HEK293 (cell line): ENCODE measurements at regions not wholly inside any gene's neighbourhood (a gene's known extent, or its start where the extent isn't known, plus 50 kb on each side); places are given as distances from the start of the nearest gene placed in this dataset.

ENCODE experiments used
- CTCF ChIA-PET: fragments of 350-600 bp; formaldehyde crosslinking; extraction: SDS; loops from one replicate; lab custom pipeline; 2021; ENCODE audit warnings: antibody characterized with exemption; lab: Yijun Ruan, JAX
- POLR2A ChIA-PET: fragments of 300-600 bp; formaldehyde crosslinking; extraction: SDS; loops from one replicate; lab custom pipeline; 2020; ENCODE audit warnings: antibody characterized with exemption, inconsistent platforms; lab: Yijun Ruan, JAX
- H3K27ac ChIP-seq: fragments of 200-500 bp; sonication (Bioruptor generic); 2 replicates; pipeline ENCODE4 v1.5.1; 2014; ENCODE audit warnings: low read depth, low read length, control low read depth, inconsistent platforms; ENCODE audit errors: extremely low read depth
- H3K36me3 ChIP-seq, 2 experiments: fragments of 200-500 bp in 1 of 2; sonication (Bioruptor generic) in 1 of 2; 1 replicate in 1 of 2; 2 replicates in 1 of 2; pipeline ENCODE4 v1.5.1; 2014 to 2017; ENCODE audit warnings: inconsistent platforms in 2 of 2, low read length in 2 of 2; ENCODE audit not compliant: control insufficient read depth in 2 of 2, insufficient read depth in 1 of 2
- H3K4me1 ChIP-seq: fragments of 200-500 bp; sonication (Bioruptor generic); 2 replicates; pipeline ENCODE4 v1.5.1; 2014; ENCODE audit warnings: mild to moderate bottlenecking, low read length, inconsistent platforms; ENCODE audit not compliant: control insufficient read depth, insufficient read depth
- H3K4me3 ChIP-seq: 2 replicates; pipeline ENCODE4 v1.5.1; 2011; ENCODE audit warnings: low read depth, mild to moderate bottlenecking, control low read depth, low read length, moderate library complexity
- H3K9me3 ChIP-seq: fragments of 200-500 bp; sonication (Bioruptor generic); 2 replicates; pipeline ENCODE4 v1.5.1; 2014; ENCODE audit warnings: low read depth, low read length, inconsistent platforms; ENCODE audit not compliant: control insufficient read depth, insufficient read depth
- ATF2 ChIP-seq: fragments of 450-650 bp; formaldehyde crosslinking; IDR thresholded peaks from 2 replicates; pipeline ENCODE4 v1.5.1; 2016; ENCODE audit warnings: missing biosample characterization, missing genetic modification characterization, low read depth
- EGR2 ChIP-seq: fragments of 450-650 bp; formaldehyde crosslinking; IDR thresholded peaks from 2 replicates; pipeline ENCODE4 v1.5.1; 2016; ENCODE audit warnings: low read depth, missing biosample characterization, missing genetic modification characterization
- GLI4 ChIP-seq: fragments of 450-650 bp; formaldehyde crosslinking; IDR thresholded peaks from 2 replicates; pipeline ENCODE4 v1.5.1; 2016; ENCODE audit warnings: missing biosample characterization, missing genetic modification characterization
- KLF8 ChIP-seq: fragments of 450-650 bp; formaldehyde crosslinking; IDR thresholded peaks from 2 replicates; pipeline ENCODE4 v1.5.1; 2016; ENCODE audit warnings: missing biosample characterization, missing genetic modification characterization
- SALL2 ChIP-seq: fragments of 450-650 bp; formaldehyde crosslinking; IDR thresholded peaks from 2 replicates; pipeline ENCODE4 v1.5.0; 2017; ENCODE audit warnings: missing biosample characterization, mild to moderate bottlenecking, missing genetic modification characterization, borderline replicate concordance
- WT1 ChIP-seq: fragments of 450-650 bp; formaldehyde crosslinking; IDR thresholded peaks from 2 replicates; pipeline ENCODE4 v1.5.1; 2016; ENCODE audit warnings: missing biosample characterization, missing genetic modification characterization
- ZBTB6 ChIP-seq: fragments of 450-650 bp; formaldehyde crosslinking; IDR thresholded peaks from 2 replicates; pipeline ENCODE4 v1.5.1; 2017; ENCODE audit warnings: missing biosample characterization, missing genetic modification characterization
- ZFP41 ChIP-seq: fragments of 450-650 bp; formaldehyde crosslinking; IDR thresholded peaks from 2 replicates; pipeline ENCODE4 v1.5.1; 2016; ENCODE audit warnings: missing biosample characterization, missing genetic modification characterization, borderline replicate concordance
- ZNF114 ChIP-seq: fragments of 450-650 bp; formaldehyde crosslinking; IDR thresholded peaks from 2 replicates; pipeline ENCODE4 v1.5.0; 2017; ENCODE audit warnings: missing biosample characterization, missing genetic modification characterization
- ZNF157 ChIP-seq: fragments of 450-650 bp; formaldehyde crosslinking; IDR thresholded peaks from 2 replicates; pipeline ENCODE4 v1.5.1; 2016; ENCODE audit warnings: missing biosample characterization, missing genetic modification characterization
- ZNF169 ChIP-seq: fragments of 450-650 bp; formaldehyde crosslinking; IDR thresholded peaks from 2 replicates; pipeline ENCODE4 v1.5.1; 2016; ENCODE audit warnings: missing biosample characterization, missing genetic modification characterization
- ZNF24 ChIP-seq: fragments of 450-650 bp; formaldehyde crosslinking; IDR thresholded peaks from 2 replicates; pipeline ENCODE4 v1.5.1; 2016; ENCODE audit warnings: missing biosample characterization, missing genetic modification characterization
- ZNF433 ChIP-seq: fragments of 450-650 bp; formaldehyde crosslinking; IDR thresholded peaks from 2 replicates; pipeline ENCODE4 v1.5.1; 2016; ENCODE audit warnings: missing biosample characterization, missing genetic modification characterization, low read depth
- ZNF571 ChIP-seq: fragments of 450-650 bp; formaldehyde crosslinking; IDR thresholded peaks from 2 replicates; pipeline ENCODE4 v1.5.0; 2017; ENCODE audit warnings: missing biosample characterization, missing genetic modification characterization
- ZNF624 ChIP-seq: fragments of 450-650 bp; formaldehyde crosslinking; IDR thresholded peaks from 2 replicates; pipeline ENCODE4 v1.5.1; 2017; ENCODE audit warnings: missing biosample characterization, missing genetic modification characterization
- ZNF677 ChIP-seq: fragments of 450-650 bp; IDR thresholded peaks from 2 replicates; pipeline ENCODE4 v1.5.0; 2018; ENCODE audit warnings: missing biosample characterization, mild to moderate bottlenecking, missing genetic modification characterization, moderate library complexity
- ZNF785 ChIP-seq: fragments of 450-650 bp; formaldehyde crosslinking; IDR thresholded peaks from 2 replicates; pipeline ENCODE4 v1.5.1; 2016; ENCODE audit warnings: missing biosample characterization, missing genetic modification characterization
- ZNF792 ChIP-seq: fragments of 450-650 bp; formaldehyde crosslinking; IDR thresholded peaks from 2 replicates; pipeline ENCODE4 v1.5.1; 2016; ENCODE audit warnings: missing biosample characterization, missing genetic modification characterization
- ZNF837 ChIP-seq: fragments of 450-650 bp; formaldehyde crosslinking; IDR thresholded peaks from 2 replicates; pipeline ENCODE4 v1.5.1; 2016; ENCODE audit warnings: missing biosample characterization, missing genetic modification characterization
- ZXDB ChIP-seq: fragments of 450-650 bp; formaldehyde crosslinking; IDR thresholded peaks from 2 replicates; pipeline ENCODE4 v1.5.1; 2016; ENCODE audit warnings: missing biosample characterization, missing genetic modification characterization
- TF ChIP-seq, protein P1 (sequence below): fragments of 450-650 bp; IDR thresholded peaks from 2 replicates; pipeline ENCODE4 v1.5.1; 2018; ENCODE audit warnings: missing biosample characterization, missing genetic modification characterization
- TF ChIP-seq, protein P2 (sequence below): fragments of 450-650 bp; formaldehyde crosslinking; IDR thresholded peaks from 2 replicates; pipeline ENCODE4 v1.5.1; 2016; ENCODE audit warnings: missing biosample characterization, missing genetic modification characterization

- Histone ChIP-seq H3K27ac (no peak overlapping the region), H3K4me3 (no peak overlapping the region), H3K9me3 (no peaks in the 10 kb centered on the region), H3K36me3 (no peaks in the 10 kb centered on the region), H3K4me1 (no peaks in the 10 kb centered on the region)
- ChIA-PET CTCF (no interaction called here), POLR2A (no interaction called here)
- no peak for TF ChIP-seq ZNF677 (tag by site-specific recombination)
- no peak for TF ChIP-seq ZNF114
- TF ChIP-seq ZNF837 (tag by site-specific recombination), result no peak
- no peak for TF ChIP-seq ZNF624 (tag by site-specific recombination)
- TF ChIP-seq ZNF169 (tag by site-specific recombination), result no peak
- no peak for TF ChIP-seq ZFP41 (tag by site-specific recombination)
- TF ChIP-seq ZNF785 (tag by site-specific recombination), result no peak
- TF ChIP-seq, protein P1, sequence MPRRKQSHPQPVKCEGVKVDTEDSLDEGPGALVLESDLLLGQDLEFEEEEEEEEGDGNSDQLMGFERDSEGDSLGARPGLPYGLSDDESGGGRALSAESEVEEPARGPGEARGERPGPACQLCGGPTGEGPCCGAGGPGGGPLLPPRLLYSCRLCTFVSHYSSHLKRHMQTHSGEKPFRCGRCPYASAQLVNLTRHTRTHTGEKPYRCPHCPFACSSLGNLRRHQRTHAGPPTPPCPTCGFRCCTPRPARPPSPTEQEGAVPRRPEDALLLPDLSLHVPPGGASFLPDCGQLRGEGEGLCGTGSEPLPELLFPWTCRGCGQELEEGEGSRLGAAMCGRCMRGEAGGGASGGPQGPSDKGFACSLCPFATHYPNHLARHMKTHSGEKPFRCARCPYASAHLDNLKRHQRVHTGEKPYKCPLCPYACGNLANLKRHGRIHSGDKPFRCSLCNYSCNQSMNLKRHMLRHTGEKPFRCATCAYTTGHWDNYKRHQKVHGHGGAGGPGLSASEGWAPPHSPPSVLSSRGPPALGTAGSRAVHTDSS (tag by site-specific recombination), result no peak
- no peak for TF ChIP-seq ZBTB6 (tag by site-specific recombination)
- TF ChIP-seq, protein P2, sequence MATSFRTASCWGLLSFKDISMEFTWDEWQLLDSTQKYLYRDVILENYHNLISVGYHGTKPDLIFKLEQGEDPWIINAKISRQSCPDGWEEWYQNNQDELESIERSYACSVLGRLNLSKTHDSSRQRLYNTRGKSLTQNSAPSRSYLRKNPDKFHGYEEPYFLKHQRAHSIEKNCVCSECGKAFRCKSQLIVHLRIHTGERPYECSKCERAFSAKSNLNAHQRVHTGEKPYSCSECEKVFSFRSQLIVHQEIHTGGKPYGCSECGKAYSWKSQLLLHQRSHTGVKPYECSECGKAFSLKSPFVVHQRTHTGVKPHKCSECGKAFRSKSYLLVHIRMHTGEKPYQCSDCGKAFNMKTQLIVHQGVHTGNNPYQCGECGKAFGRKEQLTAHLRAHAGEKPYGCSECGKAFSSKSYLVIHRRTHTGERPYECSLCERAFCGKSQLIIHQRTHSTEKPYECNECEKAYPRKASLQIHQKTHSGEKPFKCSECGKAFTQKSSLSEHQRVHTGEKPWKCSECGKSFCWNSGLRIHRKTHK (tag by site-specific recombination), result no peak
- TF ChIP-seq ZNF157 (tag by site-specific recombination), result no peak
- no peak for TF ChIP-seq ZNF792 (tag by site-specific recombination)
- TF ChIP-seq WT1, result no peak
- no peak for TF ChIP-seq ZNF24 (tag by site-specific recombination)
- TF ChIP-seq EGR2, result no peak
- TF ChIP-seq ZXDB, result no peak
- no peak for TF ChIP-seq ZNF571
These were observed 865.3 kb upstream of the GJE1 start for GRCh38 chr6:141267420-141267819.

DNA sequence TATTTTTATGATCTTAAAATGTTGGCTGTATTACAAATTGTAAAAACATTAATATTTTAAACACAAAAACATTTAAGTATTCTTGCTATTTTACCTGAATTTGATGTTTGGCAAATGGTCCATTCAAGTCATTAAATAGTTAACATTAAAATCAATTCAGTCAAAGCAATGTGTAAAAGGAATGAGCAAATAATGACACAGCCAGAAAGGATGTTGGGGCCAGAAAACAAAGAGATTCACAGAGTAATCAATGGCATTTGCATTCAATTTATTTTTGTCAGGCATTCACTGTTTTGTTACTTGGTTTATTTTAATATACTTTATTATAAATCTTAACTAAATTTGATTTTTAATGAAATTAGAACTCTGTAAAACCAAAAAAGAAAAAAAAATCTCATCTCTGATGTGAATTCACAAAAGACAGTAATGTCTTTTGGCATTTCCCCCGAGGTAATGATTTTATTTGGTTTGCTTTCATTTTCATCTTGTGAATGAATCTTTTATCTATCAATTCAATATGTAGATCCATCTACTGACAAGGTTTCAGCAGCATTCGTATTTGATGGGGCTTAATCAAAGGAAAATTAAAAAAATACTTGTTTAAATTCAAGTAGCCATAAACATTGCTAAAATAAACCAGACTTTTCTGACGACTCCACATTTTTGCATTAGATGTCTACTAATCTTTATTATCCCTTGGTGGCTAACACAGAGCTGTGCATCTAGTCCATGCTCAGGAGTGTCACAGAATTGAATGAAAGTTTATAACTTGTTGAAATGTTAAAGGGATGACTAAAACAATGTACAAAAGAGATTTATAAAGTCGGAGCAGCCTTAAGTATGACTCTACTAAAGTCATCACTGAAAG, 866.7 kb upstream of the GJE1 start:
- ChIA-PET POLR2A (no interaction called here), CTCF (interaction anchor here (0.7 kb wide), 1 partner anchor 14 kb away, joined by 3 read pairs; no protein-coding TSS in a partner anchor)

DNA sequence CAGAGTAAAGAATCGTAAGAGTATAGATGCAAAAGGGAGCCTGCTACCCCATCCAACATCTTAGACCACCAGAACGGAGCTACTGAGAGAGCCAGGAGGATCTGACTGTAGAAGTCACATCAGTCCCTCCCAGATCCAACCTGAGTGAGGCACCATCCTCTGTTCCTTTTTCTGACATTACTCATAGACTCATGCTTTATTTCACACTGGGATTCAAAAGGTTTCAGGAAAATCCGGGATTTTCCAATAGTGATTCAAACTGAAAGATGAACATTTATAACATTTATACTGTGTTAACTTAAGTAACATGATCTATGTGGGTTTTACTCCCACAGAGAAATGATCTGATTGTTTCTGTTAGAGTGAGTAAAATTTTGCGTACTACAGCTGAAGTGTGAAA, 868.6 kb upstream of the GJE1 start:
- Histone ChIP-seq H3K4me3 (no peak overlapping the region), H3K4me1 (no peaks in the 10 kb centered on the region), H3K36me3 (no peaks in the 10 kb centered on the region), H3K27ac (no peak overlapping the region), H3K9me3 (no peaks in the 10 kb centered on the region)
- CTCF ChIA-PET, result no interaction called here
- POLR2A ChIA-PET, result no interaction called here
- TF ChIP-seq, protein P2 (tag by site-specific recombination), result no peak
- TF ChIP-seq SALL2 (tag by site-specific recombination) (no peak), ATF2 (tag by site-specific recombination) (no peak), ZNF433 (tag by site-specific recombination) (no peak)

More for the DNA sequence above, 866.7 kb upstream of the GJE1 start:
- Histone ChIP-seq H3K4me1 (no peaks in the 10 kb centered on the region), H3K4me3 (no peak overlapping the region), H3K9me3 (no peaks in the 10 kb centered on the region), H3K36me3 (no peaks in the 10 kb centered on the region), H3K27ac (no peak overlapping the region)
- no peak for TF ChIP-seq GLI4 (tag by site-specific recombination)
- no peak for TF ChIP-seq KLF8 (tag by site-specific recombination)
